C4-2B (cell line): ENCODE measurements at regions not wholly inside any gene's neighbourhood (a gene's known extent, or its start where the extent isn't known, plus 50 kb on each side); places are given as distances from the start of the nearest gene placed in this dataset.
"Not testable (repeated sequence)": the region's sequence is repeated elsewhere in the genome, so short reads cannot be mapped to it uniquely, and the experiment has no call there.

Experiments
- H3K27ac ChIP-seq: fragments of 450-650 bp; 2 replicates; pipeline ENCODE4 v1.5.1; 2017
- ZFX ChIP-seq: fragments of 450-650 bp; IDR thresholded peaks from 2 replicates; pipeline ENCODE4 v1.6.1; 2017
- TF ChIP-seq, protein P1 (sequence below): fragments of 450-650 bp; conservative IDR thresholded peaks from 2 replicates; pipeline ENCODE4 v1.5.1; 2017; ENCODE audit warnings: mild to moderate bottlenecking

DNA sequence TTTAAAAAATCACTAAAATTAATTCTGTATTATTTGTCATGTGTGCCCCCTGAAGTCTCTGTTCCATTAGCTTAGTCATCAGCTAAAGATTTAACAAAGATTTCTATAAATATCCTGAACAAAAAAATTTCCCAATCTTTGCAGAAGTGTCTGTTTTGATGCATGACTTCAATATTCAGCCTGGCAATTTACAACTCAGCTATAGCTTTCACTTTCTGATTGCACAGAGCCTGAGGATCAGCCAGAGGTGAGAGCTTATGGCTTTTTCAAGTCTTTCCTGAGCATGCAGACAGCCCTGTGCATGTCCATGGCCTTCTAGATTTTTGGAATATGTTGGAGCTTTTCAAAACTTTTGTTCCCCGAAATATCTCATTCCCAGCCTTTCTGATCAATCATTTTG is 420.1 kb downstream of the ZNF674 start:
- H3K27ac ChIP-seq, result no peak overlapping the region
- no peak for TF ChIP-seq ZFX
- TF ChIP-seq, protein P1, sequence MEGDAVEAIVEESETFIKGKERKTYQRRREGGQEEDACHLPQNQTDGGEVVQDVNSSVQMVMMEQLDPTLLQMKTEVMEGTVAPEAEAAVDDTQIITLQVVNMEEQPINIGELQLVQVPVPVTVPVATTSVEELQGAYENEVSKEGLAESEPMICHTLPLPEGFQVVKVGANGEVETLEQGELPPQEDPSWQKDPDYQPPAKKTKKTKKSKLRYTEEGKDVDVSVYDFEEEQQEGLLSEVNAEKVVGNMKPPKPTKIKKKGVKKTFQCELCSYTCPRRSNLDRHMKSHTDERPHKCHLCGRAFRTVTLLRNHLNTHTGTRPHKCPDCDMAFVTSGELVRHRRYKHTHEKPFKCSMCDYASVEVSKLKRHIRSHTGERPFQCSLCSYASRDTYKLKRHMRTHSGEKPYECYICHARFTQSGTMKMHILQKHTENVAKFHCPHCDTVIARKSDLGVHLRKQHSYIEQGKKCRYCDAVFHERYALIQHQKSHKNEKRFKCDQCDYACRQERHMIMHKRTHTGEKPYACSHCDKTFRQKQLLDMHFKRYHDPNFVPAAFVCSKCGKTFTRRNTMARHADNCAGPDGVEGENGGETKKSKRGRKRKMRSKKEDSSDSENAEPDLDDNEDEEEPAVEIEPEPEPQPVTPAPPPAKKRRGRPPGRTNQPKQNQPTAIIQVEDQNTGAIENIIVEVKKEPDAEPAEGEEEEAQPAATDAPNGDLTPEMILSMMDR, result no peak

DNA sequence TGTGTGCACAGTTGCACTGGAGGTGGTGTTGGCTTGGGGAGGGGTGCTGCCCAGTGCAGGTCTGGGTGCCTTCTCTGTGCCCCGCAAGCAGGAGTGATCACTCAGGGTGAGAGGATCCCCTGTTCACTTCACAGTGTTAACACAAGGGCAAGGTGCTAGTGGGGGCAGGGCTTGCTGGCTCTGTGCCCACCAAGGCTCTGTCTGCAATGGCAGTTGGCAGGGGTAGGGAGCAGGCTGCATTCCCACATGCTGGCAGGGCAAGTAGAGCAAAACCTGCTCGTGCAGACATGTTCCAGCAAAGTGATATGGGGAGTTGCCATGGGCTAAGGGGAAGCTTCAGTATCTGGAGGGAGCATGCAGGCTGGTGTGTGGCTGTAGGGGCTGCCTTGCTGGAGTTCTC is 428.0 kb downstream of the ZNF674 start:
- H3K27ac ChIP-seq, result no peak overlapping the region
- no peak for TF ChIP-seq ZFX
- TF ChIP-seq, protein P1, result no peak

DNA sequence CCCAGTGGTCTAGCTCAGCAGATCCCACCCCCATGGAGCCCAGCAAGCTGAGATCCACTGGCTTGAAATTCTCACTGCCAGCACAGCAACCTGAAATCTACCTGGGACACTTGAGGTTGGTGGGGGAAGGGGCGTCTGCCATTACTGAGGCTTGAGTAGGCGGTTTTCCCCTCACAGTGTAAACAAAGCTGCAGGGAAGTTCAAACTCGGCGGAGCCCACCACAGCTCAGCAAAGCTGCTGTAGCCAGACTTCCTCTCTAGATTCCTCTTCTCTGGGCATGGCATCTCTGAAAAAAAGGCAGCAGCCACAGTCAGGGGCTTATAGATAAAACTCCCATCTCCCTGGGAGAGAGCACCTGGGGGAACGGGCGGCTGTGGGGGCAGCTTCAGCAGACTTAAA is 457.9 kb downstream of the ZNF674 start:
- not testable (repeated sequence) for H3K27ac ChIP-seq

DNA sequence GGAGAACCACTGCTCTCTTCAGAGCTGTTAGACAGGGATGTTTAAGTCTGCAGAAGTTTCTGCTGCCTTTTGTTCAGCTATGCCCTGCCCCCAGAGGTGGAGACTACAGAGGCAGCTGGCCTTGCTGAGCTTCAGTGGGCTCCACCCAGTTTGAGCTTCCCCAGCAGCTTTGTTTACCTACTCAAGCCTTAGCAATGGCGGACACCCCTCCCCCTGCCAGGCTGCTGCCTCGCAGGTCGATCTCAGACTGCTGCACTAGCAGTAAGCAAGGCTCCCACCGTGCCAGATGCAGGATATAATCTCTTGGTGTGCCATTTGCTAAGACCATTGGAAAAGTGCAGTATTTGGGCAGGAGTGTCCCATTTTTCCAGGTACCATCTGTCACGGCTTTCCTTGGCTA is 465.1 kb downstream of the ZNF674 start:
- H3K27ac ChIP-seq, result not testable (repeated sequence)

DNA sequence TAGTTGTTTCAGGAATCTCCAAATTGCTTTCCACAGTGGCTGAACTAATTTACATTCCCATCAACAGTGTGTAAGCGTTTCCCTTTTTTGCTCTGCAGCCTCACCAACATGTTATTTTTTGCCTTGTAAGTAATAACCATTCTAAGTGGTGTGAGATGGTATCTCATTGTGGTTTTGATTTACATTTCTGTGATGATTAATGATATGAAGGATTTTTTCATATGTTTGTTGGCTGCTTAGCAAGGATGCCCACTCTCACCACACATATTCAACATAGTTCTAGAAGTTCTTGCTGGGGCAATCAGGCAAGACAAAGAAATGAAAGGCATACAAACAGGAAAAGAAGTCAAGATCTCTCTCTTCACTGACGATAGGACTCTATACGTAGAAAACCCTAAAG is 472.4 kb downstream of the ZNF674 start:
- H3K27ac ChIP-seq, result no peak overlapping the region
- no peak for TF ChIP-seq ZFX
- TF ChIP-seq, protein P1, result no peak

DNA sequence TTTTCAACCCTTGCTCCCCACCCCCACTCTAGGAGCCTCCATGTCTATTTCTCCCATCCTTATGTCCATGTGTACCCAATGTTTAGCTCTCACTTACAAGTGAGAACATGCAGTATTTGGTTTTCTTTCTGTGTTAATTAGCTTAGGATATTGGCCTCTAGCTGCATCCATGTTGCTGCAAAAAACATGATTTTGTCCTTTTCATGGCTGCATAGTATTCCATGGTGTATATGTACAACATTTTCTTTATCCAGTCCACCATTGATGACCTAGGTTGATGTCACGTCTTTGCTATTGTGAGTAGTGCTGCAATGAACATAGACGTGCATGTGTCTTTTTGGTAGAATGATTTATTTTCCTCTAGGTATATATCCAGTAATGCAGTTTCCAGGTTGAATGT is 472.8 kb downstream of the ZNF674 start:
- H3K27ac ChIP-seq, result no peak overlapping the region
- no peak for TF ChIP-seq ZFX
- TF ChIP-seq, protein P1, result no peak

DNA sequence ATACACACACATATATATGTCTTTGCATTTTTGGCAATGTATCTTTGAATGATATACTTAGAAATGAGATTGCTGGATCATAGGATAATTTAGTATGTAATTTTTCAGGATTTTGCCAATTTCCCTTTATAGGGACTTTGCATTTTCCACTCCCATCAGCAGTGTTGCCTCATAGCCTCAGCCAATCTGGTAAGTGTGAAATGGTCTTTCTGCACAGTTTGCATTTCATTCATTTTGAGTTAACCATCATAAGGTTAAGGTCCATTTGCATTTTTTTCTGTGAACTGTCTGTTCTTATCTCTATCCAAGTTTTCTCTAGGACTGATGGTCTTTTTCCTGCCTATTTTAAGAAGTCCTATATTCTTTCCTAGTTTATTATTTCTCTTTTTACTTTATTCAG is 474.8 kb downstream of the ZNF674 start:
- no peak overlapping the region for H3K27ac ChIP-seq
- no peak for TF ChIP-seq ZFX
- TF ChIP-seq, protein P1, result no peak

DNA sequence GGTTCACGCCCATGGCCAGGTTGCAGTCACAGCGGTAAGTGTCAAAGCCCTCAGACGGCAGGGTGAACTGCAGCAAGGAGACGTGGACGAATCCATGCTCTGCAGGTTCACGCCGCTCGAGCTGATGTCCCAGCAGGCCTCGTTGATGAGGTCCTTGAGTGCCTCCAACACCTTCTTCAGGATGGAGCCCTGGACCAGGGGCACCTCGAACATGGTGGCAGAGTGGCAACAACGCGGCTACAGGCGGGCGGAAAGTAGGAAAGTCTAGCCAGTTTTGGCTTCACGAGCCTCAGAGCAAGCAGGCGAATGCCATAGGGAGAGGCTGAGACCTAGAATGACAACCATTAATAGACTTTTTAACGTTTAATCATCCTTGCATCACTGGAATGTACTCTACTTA is 485.9 kb downstream of the ZNF674 start:
- H3K27ac ChIP-seq, result no peak overlapping the region
- no peak for TF ChIP-seq ZFX
- TF ChIP-seq, protein P1, result no peak

DNA sequence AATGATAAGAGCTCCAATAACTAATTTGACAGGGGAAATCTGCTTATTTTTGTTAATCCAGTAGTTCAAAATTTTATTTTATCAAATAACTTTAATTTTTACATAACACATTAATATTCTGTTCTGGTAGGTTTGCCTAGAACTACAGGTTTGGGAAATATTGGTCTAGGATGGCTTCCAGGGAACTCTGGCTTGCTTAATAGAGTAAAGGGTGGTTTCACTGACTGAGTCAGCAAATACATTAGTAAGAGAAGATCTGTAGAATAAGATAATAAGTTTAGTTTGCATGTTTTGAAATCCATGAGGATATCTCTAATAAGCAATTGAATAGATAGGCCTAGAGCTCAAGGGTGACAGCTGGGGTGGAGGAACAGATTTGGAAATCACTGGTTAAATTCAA is 500.7 kb downstream of the ZNF674 start:
- H3K27ac ChIP-seq, result no peak overlapping the region
- no peak for TF ChIP-seq ZFX
- TF ChIP-seq, protein P1, result no peak
